ENCODE measurements at regions not wholly inside any gene's neighbourhood (a gene's known extent, or its start where the extent isn't known, plus 50 kb on each side); places are given as distances from the start of the nearest gene placed in this dataset.
"Not testable (repeated sequence)": the region's sequence is repeated elsewhere in the genome, so short reads cannot be mapped to it uniquely, and the experiment has no call there.

DNA sequence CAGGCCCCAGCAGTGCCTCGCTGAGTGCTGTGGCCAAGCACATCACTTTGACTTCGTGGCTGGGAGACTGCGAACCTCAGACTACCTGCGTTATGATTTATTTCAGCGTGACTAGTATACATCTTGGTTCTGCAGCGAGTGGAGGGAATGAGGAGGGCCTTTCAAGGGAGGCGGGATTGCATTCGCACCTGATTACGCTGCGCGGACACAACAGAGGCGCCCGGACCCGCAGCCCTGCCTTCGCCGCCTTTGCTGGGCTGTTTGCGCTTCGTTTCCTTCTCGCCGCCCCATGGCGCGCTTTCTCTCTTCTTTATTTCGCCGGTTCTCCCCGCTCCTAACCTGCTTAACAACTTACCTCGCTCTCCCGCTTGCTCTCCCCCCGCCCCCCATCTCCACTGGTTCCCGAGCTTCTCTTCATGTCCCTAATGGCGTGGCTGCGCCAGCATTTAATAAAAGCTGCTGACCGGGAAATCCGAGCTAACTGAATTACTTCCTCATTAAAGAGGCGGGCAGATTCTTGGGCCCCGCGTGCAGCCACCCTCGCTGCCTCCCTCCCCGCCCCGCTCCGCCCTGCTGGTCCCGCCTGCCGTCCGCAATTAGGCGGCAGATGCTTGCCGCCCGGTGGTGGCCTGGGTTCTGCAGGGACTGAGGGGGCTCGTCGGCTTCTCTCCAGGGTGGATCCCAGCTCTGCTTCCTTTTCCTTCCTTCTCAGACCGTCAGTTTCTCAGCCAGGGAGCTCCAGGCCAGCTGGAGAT, 257.6 kb upstream of the SDK2 start:
- DNase-seq, result peak; percentile 77

DNA sequence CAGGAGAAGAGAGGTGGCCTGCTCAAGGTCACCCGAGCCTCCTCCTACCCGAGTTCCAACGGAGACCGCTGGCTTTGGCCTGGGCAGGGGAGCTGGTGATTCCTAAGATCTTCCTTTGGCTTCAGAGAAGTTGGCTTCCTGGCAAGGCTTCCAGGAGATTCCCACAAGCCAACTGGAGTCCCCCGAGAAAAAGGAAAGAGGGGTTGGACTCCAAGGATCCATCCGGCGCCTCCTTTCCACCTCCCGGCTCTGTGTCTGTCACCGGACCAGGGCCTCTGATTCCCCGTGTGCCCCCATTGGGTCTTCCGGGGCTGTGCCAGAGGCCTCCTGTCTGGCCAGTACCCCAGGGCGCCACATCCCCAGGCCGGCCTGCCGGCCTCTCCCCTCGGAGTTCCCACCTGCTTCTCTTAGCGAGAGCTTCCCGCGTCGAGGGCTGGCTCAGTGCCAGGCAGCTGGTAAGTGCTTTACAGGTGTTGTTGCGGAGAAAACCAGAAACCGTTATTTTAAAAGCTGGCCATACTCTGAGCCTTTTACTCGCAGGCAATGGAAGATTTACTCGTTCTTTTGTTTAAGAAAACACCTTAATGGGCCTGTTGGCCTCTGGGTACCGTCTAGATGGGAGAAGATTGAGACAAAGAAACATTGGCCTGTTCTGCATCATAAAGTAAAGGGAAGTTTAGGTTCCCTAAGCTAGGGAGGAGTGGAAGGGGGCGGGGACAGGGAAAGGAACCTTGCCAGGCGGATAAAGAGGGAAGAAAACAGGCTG, 258.4 kb upstream of the SDK2 start:
- DNase-seq, result peak; percentile 72

DNA sequence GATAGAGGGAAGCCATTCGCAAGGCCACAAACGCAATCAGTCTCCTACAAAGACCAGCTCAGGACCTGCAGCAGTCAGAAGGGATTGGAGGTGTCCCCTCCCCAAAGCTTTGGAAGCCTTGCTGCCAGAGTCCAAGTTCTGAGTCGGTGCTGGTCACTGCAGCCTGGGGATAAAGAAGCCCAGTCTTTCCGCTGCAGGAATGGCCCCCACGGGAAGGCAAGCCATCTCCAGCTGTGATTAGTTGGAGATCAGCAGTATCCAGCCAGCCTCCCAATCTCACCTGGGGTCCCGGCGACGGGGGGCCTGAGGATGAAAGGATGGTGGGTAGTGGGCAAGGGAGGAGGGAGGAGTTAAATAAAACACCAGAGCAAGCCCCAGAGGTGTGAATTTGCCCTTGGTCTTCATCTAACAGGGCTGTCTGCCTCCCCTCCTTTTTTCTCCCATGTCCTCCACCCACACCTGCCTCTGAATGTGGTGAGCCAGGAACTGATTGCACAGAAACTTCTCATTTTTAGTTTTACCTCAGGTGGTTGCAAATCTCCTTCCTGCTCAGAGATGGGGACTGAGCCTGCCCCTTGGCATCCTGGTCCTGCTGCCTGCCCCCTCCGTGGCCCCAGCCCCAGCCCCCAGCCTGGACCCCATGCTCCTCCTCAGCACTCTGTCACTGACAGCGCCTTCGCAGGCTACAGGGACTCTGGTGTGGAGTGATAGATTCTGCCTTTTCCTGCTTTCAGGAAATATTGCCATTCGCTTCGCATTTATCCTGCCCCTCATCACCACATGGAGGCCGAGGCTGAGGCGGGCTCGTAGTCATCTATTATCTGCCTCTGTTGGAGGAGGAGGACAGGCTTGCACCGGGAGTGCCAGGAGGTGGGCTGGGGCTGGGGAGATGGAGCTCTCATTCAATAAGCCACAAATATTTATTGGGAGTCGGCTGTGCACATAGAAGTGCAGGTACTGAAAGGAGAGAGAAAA, 262.9 kb upstream of the SDK2 start:
- no peak for DNase-seq

DNA sequence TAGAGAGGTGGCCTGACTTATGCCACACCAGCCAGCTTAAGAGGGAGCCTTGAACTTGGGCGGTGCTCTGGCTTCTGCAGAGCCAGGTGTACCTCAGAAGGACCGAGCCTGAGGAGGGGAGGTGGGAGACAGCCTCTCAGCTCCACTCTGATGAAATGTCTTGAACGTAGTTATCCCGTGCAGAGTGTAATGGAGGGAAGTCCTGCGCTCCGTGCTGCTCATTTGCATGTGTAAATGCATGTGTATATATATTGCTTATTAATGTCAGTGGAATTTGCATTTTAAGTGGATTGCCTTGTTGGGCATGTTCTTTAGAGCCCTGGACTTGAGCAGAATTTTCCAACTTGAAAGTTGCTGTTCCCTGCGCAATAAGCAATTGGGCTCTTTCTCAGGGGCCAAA, 264.9 kb upstream of the SDK2 start:
- no peak for DNase-seq

DNA sequence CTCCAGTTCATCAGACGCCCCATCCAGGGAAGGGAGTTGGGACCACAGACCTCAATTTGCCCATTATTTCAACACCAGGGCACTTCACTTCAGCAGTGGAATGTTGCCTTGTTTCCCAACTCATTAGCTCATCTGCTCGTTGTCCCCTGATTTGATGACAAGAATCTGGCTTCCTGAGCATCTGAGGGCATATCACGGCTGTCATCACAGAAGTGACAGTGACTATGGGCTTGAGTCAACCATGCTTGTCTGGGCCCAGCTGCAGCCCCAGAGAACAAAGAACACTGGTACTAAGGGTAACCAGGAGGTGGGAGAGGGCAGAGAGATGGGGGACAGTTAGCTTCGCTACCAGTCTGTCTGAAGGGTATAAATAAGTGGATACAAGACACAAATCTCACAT, 266.0 kb upstream of the SDK2 start:
- no peak for DNase-seq

DNA sequence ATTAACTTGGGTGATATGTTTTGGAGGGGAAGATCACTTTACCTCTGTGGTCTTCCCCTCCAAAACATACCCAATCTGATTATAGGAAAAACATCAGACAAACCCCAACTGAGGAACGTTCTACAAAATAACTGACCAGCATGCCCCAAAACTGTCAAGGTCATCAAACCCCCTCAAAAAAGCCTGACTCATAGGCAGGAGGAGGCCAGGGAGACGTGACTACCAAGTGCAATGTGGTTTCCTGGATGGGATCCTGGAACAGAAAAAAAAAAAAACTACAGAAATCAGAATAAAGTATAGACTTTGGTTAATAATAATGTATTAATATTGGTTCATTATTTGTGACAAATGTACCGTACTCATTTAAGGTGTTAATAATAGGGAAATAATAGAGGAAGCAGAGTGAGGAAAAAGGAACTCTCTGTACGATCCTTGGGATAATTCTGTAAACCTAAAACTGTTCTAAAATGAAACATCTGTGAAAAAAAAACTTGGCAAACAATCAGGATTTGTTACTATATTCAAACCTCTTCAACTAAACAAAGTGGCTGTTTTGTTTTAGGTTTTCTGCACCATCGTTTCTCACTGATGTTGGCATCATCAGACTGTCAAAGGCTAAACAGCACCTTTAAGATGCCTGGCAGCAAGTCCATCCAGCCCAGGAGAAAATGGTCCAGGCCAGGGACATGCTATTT, 266.7 kb upstream of the SDK2 start:
- no peak for DNase-seq

DNA sequence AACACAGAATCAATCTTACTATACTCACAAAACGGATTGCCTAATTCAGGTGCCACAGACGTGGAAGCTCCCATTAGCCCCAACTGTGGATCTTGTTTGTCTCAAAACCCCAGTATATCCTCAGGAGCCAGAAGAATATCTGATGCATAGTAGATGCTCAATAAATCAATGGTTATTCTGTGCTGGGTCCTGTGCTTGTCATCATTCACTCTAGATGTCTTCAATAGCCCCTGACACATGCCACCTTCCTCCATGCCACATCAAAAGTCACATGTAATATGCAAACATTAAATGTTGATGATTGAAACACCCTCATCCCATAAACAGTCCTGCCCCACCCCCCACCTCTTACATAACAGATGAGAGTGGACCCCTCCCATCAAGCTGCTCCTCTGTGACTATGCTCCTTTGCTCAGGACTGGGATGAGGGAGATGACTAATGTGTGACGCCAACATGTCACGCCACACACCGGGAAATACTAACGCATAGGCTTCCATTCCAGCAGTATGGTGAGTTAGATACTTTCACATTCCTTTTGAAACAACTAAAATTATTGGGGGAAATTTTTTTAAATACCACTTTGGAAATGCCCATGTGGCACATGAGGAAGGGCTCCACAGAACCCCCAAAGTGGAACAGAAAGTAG, 267.6 kb upstream of the SDK2 start:
- no peak for DNase-seq

DNA sequence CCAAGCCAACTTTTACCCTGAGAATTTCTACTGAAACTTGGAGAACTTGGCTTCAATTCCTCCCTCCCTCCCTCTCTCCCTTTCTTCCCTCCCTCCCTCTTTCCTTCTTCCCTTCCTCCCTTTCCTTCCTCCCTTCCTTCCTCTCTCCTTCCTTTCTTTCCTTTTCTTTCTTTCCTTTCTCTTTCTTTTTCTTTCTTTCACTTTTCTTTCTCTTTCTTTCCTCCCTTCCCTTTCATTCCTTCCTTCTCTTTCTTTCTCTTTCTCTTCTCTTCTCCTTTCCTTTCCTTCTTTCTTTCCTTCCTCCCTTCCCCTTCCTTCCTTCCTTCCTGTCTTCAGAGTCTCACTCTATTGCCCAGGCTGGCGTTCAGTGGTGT, 268.1 kb upstream of the SDK2 start:
- DNase-seq, result no peak

DNA sequence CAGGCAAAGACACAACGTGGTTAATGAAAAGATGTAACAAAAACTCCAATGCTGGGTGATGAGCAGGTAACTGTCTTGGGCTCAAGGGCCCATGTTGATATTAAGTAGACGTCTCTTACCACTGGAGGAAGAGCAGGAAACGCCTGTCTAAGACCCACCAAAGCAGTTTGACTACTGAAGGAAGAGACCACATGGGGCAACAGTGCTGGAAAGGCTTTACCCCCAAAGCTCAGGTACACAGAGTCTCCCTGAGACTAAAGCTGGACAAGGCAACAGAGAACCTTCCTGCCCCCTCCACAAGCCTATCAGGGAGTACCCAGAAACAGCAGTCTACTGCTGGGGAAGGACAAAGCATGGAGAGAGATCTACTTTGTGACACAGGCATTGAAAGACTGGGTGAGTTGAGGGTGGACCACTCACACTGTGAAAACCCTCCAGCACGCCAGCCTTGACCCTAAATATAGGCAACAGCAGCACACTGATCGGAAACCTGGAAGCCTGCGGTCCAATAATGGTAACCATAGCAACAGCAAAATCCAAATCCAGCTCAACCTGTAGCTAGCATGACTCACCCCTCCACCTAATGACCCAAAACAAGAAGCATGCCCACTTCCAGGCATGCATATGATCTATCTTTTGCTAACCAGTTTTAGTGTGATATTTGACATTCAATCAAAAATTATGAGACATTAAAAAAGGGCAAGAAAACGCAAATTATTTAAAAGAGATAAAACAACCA, 270.5 kb upstream of the SDK2 start:
- no peak for DNase-seq

DNA sequence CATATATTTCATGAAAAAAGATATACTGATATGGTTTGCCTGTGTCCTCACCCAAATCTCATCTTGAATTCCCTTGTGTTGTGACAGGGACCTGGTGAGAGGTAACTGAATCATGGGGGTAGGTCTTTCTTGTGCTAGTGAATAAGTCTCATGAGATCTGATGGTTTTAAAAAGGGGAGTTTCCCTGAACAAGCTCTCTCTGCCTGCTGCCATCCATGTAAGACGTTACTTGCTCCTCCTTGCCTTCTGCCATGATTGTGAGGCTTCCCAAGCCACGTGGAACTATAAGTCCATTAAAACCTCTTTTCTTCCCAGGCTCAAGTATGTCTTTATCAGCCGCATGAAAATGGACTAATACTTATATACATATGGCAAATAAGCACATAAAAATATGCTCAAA, 274.8 kb upstream of the SDK2 start:
- not testable (repeated sequence) for DNase-seq

DNA sequence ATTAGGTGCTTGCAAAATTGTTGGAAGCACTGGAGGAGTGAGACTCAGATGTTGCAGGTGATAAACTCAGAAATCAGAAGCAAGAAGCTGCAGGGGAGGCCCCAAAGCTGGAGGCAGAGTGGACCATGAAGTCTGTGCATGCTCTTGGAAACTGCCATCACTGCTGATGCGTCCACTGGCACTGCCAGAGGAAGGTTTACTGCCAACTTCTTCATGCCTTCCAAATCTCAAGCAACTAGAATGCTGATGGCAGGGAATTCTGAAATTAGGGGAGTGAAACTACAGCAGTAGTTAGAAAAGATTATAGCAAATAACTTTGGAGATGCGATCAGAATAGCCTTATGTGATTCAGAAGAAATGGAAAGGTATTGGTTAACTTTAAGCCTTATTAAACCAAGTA, 277.1 kb upstream of the SDK2 start:
- no peak for DNase-seq

DNA sequence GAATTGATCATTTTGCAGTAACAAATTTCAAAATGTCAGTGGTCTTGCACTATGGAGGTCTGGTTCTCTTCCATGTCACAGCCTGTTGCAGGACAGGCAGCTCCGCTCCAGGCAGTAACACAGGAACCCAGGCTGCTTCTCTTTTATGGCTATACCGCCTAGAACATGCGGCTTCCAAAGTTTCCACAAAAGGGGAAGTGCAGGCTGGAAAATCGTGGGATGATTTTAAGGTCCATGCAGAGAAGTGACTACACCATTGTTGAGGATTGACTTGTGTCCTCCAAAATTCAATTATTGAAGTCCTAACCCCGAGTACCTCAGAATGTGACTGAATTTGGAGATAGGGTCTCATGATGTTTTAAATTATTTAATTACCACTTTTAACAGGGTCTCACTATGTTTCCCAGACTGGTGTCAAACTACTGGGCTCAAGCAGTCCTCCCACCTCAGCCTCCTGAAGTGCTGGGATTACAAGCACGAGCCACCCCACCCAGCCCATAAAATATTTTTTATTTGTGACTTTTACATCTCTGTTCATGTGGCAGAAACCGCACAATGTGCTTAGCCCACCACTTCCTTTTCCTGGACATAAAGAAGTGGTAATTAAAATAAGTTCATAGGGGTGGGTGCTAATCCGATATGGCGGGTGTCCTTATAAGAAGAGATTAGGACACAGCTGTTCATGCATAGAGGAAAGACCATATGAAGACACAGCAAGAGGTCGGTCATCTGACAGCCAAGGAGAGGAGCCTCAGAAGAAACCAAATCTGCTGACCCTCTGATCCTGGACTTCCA, 279.2 kb upstream of the RPL38 start:
- DNase-seq, result no peak

DNA sequence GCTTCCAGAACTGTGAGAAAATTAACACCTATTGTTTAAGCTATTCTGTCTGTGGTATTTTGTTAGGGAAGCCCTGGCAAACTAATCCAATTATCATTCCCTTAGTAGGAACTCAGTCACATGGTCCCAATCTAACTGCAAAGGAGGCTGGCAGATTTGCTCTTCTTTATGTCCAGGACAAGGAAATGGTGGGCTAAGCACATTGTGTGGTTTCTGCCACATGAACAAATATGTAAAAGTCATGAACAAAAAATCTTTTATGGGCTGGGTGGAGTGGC, 278.6 kb upstream of the RPL38 start:
- DNase-seq, result no peak

DNA sequence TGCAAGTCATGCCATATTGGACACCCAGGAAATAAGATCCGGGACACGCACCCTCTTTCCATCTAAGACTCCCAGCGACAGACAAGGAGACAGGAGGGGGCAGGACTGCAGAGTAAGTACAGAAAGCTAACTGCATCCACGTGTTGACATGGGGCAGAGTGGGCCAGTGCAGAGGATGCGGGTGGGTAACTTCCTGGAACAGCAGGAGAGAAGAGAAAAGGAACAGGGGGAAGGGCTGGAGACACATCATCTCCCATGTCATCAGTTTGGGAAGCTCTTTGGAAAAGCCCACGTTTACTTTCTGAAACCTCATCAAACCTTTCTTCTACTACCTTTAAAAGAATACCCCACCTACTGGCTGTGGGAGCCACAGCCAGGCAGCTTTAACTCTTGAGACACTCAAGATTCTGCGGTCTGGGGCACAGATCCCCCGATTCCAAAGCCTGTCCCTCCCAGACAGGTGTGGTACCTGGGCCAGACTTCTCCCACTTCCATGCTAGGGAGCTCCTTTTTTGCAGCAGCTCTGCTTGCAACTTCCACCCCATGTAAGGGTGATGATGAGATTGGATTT, 273.5 kb upstream of the RPL38 start:
- no peak for DNase-seq

DNA sequence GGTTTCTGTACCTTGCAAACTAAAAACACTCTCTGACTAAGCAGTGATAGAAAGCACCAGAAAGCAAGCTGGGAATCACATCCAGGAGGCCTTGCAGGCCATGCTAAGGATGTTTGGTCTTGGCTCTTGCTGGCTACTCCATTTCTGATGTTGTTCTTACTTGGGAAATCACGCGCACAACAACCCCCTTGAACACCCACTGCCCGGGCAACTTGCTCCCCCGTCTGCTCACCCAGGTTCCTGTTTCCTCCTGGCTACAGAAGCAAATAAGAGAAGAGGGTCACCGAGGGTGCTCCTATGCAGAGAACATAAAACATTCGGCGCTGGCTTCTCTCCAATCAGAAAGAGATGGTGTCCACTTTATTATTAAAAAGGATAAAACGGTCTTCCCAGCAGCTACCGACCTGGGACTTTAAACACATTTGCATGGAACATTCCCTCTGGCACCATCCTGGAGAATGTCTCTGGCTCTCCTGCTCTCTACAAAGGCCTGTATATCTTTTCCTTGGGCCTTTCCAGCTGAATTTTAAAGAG, 271.2 kb upstream of the RPL38 start:
- no peak for DNase-seq

DNA sequence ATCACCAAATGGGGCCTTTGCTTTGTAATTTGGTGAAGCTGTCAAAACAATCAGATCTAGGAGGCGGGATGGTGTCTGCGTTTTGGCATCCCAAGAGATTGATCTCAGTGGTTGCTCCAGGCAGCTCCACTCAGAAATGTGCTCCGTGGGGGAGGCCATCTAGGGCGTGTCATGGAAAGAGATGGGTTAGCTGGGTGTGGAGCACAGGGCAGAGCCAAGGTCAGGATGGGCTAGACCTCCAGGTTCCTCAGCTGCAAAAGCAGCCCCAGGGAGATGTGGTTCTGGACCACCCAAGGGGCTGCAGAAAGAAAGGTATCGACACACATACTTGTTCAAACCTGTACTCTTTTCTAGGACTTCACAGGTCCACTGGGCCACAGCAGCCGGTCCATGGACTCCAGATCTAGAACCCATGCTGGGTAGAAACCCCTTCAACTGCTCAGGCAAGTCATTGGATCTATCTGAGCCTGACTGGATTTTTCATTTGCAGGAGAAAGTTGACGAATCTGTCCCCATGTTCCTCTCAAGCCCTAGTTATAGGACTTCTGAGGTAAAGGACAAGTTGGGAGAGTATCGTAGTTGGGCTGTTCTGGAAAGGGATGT, 270.2 kb upstream of the RPL38 start:
- DNase-seq, result no peak

DNA sequence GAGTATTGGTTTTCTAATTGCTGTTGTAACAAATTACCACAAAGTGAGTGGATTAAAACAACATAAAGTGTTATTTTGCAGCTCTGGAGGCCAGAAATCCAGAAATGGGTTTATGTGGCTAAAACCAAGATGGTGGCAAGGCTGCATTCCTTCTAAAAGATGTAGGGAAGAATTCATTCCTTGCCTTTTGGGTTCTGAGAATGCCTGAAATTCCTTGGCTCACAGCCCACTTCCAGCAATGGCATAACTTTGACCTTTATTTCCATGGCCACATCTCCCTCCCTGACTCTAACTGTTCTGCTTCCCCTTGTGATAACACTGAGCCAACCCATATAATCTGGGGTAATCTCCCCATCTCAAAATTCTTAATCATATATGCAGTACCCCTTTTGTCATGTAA, 269.6 kb upstream of the RPL38 start:
- DNase-seq, result no peak

DNA sequence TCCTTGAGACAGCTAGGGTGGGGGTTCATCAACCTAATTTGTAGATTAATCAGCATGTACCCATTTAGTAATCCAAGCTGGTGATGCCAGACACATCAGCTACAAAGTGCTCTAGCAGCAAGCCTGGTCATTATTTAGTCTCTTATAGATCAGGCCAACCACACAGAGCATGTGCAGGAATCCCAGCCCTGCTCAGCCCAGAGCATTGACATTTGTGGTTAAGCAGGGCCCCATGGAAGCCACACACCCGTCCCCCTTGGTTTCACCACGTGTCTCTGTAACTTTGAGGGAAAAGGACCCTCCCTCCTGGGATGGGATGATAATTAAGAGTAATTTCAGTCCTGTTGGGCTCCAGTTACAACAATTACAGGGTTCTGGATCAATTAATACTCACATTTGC, 268.8 kb upstream of the RPL38 start:
- no peak for DNase-seq

DNA sequence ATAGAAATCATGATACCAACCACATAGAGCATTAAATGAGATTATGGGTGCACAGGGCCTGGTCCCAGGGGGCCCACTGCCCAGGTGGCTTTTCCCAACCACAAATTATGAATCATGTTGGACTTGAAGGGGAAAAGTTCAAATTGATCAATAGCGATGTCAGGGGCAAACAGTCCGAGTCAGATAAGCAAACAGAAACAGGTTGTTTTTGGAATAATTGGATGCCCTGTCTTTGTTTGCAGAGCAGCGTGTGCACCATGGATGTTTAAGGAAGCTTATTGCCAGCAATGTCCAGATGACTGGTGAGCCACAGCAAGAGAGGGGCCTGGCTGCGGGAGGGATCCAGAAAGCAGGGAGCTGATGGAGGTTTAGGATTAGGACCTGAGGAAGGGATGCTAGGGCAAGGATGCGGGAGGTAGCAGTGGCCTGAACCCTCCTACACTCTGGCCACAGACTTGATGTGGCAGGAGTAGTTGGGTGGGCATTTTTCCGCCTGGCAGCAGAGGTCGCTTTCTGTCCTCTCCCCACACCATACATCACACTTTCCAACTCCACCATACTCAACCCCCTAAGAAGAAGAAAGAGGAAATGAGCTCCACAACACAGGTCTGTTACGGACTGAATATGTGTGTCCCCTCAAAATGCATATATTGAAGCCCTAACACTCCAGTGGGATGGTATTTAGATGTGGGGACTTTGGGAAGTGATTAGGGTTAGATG, 266.4 kb upstream of the RPL38 start:
- DNase-seq, result no peak

Data from NCI-H2227 treated with DMSO at 0.1 percent for 48 hours (cell line).